ENCODE measurements at regions not wholly inside any gene's neighbourhood (a gene's known extent, or its start where the extent isn't known, plus 50 kb on each side); places are given as distances from the start of the nearest gene placed in this dataset.
"Not testable (repeated sequence)": the region's sequence is repeated elsewhere in the genome, so short reads cannot be mapped to it uniquely, and the experiment has no call there.

- CTCF ChIA-PET = no interaction called here
- intact Hi-C loops (cut with micrococcal nuclease; ENCODE audit: unreplicated experiment) = no loop called here
- TF ChIP-seq EZH2 (IDR thresholded peaks at IDR 0.05; ENCODE audit: borderline replicate concordance, low read depth, low read length, poor library complexity, severe bottlenecking) (no peak), CTCF (conservative IDR thresholded peaks at IDR 0.05; ENCODE audit: low read depth, low read length) (no peak)
- BruUV-seq (replicated peaks) = no TSS peak
- Histone ChIP-seq H3K4me3 (ENCODE audit: low read depth, low read length, poor library complexity, severe bottlenecking) (no peak overlapping the region), H3K27ac (ENCODE audit: low read depth, low read length, poor library complexity, severe bottlenecking) (no peak overlapping the region), H3K27me3 (replicated peaks; ENCODE audit: insufficient read depth, low read depth, low read length, poor library complexity) (no peaks in the 10 kb centered on the region), H3K9me3 (ENCODE audit: low read depth, low read length, poor library complexity, severe bottlenecking) (no peaks in the 10 kb centered on the region), H3K36me3 (ENCODE audit: insufficient read depth, low read length, poor library complexity, severe bottlenecking) (no peaks in the 10 kb centered on the region), H3K4me1 (ENCODE audit: insufficient read depth, low read length, poor library complexity, severe bottlenecking) (no peaks in the 10 kb centered on the region)
- POLR2A ChIA-PET (ENCODE audit: low non-redundant PET) = no interaction called here
- no peak for DNase-seq (ENCODE audit: low spot score)
Measured at GRCh38 chr4:141860974-141861373, 224.6 kb downstream of the IL15 start.

- CTCF ChIA-PET = no interaction called here
Measured at GRCh38 chr4:141870152-141870551, 233.8 kb downstream of the IL15 start.

GRCh38 chr4:141871086-141871770 is 234.8 kb downstream of the IL15 start:
- no peaks in the 10 kb centered on the region for H3K36me3 ChIP-seq (ENCODE audit: insufficient read depth, low read length, poor library complexity, severe bottlenecking)
- no peak overlapping the region for H3K4me3 ChIP-seq (ENCODE audit: low read depth, low read length, poor library complexity, severe bottlenecking)
- TF ChIP-seq EZH2 (IDR thresholded peaks at IDR 0.05; ENCODE audit: borderline replicate concordance, low read depth, low read length, poor library complexity, severe bottlenecking) (no peak), CTCF (conservative IDR thresholded peaks at IDR 0.05; ENCODE audit: low read depth, low read length) (no peak)
- ChIA-PET POLR2A (ENCODE audit: low non-redundant PET) (no interaction called here), CTCF (no interaction called here)
- no peak for DNase-seq (ENCODE audit: low spot score)
- H3K27ac ChIP-seq (ENCODE audit: low read depth, low read length, poor library complexity, severe bottlenecking) = no peak overlapping the region
- no peaks in the 10 kb centered on the region for H3K4me1 ChIP-seq (ENCODE audit: insufficient read depth, low read length, poor library complexity, severe bottlenecking)
- H3K27me3 ChIP-seq (replicated peaks; ENCODE audit: insufficient read depth, low read depth, low read length, poor library complexity) = no peaks in the 10 kb centered on the region
- no TSS peak for BruUV-seq (replicated peaks)
- intact Hi-C loops (cut with micrococcal nuclease; ENCODE audit: unreplicated experiment) = no loop called here
- H3K9me3 ChIP-seq (ENCODE audit: low read depth, low read length, poor library complexity, severe bottlenecking) = no peaks in the 10 kb centered on the region

More at GRCh38 chr4:141870152-141870551, 233.8 kb downstream of the IL15 start:
- no peak for TF ChIP-seq CTCF (conservative IDR thresholded peaks at IDR 0.05; ENCODE audit: low read depth, low read length)
- TF ChIP-seq EZH2 (IDR thresholded peaks at IDR 0.05; ENCODE audit: borderline replicate concordance, low read depth, low read length, poor library complexity, severe bottlenecking) = no peak
- no peak overlapping the region for H3K27ac ChIP-seq (ENCODE audit: low read depth, low read length, poor library complexity, severe bottlenecking)
- no peaks in the 10 kb centered on the region for H3K9me3 ChIP-seq (ENCODE audit: low read depth, low read length, poor library complexity, severe bottlenecking)
- no peak for DNase-seq (ENCODE audit: low spot score)
- no peaks in the 10 kb centered on the region for H3K4me1 ChIP-seq (ENCODE audit: insufficient read depth, low read length, poor library complexity, severe bottlenecking)
- no peaks in the 10 kb centered on the region for H3K27me3 ChIP-seq (replicated peaks; ENCODE audit: insufficient read depth, low read depth, low read length, poor library complexity)
- POLR2A ChIA-PET (ENCODE audit: low non-redundant PET) = no interaction called here
- BruUV-seq (replicated peaks) = no TSS peak
- H3K36me3 ChIP-seq (ENCODE audit: insufficient read depth, low read length, poor library complexity, severe bottlenecking) = no peaks in the 10 kb centered on the region
- intact Hi-C loops (cut with micrococcal nuclease; ENCODE audit: unreplicated experiment) = no loop called here
- no peak overlapping the region for H3K4me3 ChIP-seq (ENCODE audit: low read depth, low read length, poor library complexity, severe bottlenecking)

- intact Hi-C loops (cut with micrococcal nuclease; ENCODE audit: unreplicated experiment); H3K9me3 ChIP-seq (ENCODE audit: low read depth, low read length, poor library complexity, severe bottlenecking); CTCF ChIA-PET; H3K36me3 ChIP-seq (ENCODE audit: insufficient read depth, low read length, poor library complexity, severe bottlenecking); BruUV-seq (replicated peaks); H3K4me1 ChIP-seq (ENCODE audit: insufficient read depth, low read length, poor library complexity, severe bottlenecking); H3K27ac ChIP-seq (ENCODE audit: low read depth, low read length, poor library complexity, severe bottlenecking); DNase-seq (ENCODE audit: low spot score); H3K27me3 ChIP-seq (replicated peaks; ENCODE audit: insufficient read depth, low read depth, low read length, poor library complexity); H3K4me3 ChIP-seq (ENCODE audit: low read depth, low read length, poor library complexity, severe bottlenecking); POLR2A ChIA-PET (ENCODE audit: low non-redundant PET): not testable (repeated sequence)
Measured at GRCh38 chr4:141882650-141883049, 246.3 kb downstream of the IL15 start.
